ENCODE measurements at regions not wholly inside any gene's neighbourhood (a gene's known extent, or its start where the extent isn't known, plus 50 kb on each side); places are given as distances from the start of the nearest gene placed in this dataset.

DNA sequence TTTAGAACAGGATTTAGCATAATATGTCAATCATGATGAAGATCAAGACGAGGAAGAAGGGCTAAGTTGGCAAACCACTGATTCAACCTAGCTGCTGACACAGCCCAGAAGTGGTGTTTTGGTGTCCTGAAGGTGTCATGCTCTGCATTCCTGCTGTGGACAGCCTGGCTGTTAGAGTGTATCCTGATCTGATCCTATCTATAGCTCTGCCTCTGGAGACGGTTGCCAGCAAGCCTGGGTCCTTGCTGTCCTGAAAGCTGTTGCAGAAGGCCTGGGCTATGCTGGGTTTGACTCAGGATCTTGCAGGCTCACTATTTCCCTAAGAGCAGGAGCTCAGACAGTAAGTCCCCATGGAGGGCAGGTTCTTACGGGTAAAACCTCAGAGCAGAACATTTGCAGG lies 416.4 kb downstream of the TSHZ3 start:
- DNase-seq, result no peak

DNA sequence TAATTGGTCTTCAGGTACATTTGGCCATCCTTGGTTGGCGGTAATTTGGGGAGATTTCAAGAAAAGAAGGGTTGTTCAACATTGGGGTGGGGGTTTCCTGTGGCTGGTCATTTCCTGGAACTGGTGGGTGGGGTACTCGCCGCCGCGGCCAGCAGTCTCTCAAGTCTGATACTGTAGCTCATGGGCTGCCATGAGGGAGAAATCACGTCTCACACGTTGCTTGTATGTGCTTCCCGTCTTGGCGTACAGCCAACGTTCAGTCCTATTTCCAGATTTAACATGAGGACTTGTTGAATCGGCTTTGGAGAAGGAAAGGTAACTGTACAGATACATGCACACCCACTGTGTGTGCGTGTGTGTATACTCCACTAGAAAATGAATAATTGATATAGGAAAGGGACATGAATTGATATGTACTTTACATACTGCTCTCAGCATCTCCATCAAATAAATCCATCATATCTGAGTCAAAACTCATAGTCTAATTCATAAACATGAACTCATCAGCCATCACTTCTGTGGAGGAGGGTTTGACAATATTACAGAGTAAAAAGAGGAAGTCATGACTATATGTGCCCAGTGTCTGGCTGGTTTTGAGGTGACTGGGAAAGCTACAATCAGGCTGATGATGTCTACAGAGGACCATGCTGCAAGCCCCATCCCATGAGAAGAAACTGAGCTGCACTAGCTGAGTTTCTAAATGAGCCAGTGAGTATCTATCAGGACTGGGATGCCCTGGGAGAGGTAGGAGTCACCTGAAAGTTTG lies 418.1 kb downstream of the TSHZ3 start:
- DNase-seq, result no peak

DNA sequence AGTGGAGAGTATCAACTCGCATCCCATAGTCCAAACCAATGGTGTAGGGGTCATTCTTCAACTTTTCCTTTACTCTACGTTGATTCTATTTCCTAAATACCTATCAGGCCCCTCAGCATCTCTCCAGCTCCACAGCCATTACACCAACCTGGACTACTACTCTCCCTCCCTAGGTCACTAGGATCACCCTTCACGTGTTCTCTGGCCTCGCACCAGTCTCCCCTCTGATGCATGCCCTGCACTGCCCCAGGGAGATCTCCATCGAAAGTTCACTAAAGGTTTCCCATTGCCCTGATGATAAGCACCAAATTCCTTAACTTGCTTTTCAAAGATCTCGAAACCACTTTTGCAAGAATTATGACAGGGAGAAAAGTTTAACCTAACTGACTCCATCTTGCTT lies 421.5 kb downstream of the TSHZ3 start:
- no peak for DNase-seq

DNA sequence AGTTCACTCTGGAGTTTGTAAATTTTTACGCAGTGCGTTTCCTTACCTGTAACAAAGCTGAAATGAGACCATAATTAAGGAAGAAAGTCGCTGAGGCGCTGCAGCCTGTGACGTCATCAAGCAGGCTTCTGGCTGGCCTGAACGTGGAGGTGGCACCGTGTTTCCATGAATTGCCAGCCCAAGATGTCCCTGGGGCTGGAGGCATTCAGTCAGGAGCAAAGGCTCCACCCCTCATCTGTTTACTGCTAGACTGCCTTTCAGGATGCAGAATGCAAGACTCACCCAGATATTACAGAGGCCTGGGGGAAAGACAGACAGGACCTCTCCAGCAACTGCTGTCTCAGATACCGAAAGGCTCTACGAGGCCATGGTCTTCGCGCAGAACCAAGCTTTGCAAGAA lies 424.6 kb downstream of the TSHZ3 start:
- no peak for DNase-seq

DNA sequence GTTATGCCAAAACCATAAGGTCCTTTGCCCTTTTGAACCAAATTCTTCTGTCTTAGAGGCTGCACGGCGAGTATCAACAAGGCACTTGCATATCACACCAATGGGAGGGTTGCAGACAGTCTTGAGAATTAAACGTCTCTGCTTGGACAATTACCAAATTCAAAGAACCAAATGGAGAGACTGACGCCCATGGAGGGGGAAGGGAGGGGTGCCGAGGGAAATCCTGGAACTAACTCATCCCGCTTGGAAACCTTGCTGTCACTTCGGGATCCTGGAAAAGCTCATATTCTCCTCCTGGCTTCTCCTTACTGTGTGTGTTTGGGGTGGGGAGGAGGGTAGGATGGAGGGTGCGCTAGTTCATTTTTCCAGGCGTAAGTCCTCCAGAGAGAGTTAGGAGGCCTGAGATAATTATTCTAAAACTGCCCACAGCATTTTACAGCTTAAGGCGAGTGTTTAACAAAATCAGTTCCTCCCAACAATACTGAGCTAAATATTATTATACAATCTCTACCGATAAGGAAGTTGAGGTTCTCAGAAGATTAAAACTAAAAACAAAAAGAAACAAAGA lies 425.1 kb downstream of the TSHZ3 start:
- no peak for DNase-seq

DNA sequence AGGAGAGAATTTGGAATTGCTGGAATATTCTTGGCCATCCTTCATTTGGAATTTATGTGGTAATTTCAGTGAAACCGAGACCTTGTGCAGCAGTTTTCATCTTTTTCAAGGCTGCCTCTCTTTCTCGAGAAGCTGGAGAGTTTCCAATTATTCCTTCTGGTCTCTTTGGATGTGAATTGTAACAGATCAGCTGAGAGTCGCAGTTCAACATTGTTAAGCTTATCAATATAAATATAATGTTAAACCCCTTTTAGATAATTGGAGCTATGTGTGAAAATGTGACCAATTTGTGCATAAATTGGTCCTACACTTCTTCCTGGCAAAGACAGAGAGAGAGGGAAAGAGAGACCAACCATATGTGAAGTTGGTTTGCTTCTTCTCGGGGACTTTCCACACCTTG lies 425.6 kb downstream of the TSHZ3 start:
- no peak for DNase-seq

DNA sequence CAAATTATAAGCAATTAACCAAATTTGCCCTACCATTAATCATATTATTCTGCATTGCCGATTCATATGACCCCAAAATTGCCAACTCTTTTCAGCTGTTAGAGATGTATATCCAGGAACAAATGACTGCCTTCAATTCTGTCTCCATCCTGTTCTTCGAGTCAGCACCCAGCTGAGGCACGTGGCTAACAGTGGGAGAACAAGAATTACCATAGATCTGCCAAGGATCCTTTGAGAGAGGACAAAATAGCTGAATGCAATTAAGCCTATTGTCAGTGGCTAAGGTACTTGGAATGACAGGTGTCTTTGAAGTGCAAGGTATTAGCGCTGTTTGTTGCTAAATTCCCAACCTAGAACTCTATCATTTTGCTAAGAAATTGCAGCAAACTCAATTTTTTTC lies 426.1 kb downstream of the TSHZ3 start:
- no peak for DNase-seq

DNA sequence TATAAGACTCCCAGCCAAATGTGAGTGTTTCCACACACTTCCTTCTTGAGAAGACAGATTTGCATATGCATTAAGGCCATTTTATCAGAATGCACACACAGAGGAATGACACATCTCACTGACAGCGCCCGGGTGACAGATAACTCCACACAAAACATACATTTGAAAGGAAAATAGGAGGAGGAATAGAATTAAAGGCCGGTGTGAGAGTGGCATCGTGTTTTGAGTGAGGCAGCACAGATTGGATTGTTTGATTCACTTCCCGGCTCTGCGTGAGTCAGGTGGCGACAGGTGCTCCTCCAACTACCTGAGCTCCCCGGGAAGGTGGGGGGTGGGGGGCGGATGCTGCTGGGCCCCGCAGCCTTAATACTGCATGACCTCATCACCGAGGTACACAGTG lies 429.0 kb downstream of the TSHZ3 start:
- no peak for DNase-seq

DNA sequence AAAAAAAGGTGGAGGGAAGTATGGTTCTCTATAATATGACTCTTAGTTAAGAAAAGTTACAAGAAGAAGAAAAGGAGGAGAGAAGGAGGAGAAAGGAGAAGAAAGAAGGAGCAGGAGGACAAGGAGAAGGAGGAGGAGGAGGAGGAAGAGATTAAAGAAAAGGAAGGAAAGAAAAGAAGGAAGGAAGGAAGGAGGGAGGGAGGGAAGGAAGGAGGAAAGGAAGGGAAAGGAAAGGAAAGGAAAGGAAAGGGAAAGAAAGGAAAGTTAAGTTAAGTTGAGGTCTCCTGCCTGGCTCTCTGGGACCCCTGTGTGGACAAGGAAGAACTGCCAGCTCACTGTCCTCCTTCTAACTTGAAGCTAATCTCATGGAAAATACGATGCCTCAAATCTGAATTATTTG lies 429.5 kb downstream of the TSHZ3 start:
- DNase-seq, result no peak

DNA sequence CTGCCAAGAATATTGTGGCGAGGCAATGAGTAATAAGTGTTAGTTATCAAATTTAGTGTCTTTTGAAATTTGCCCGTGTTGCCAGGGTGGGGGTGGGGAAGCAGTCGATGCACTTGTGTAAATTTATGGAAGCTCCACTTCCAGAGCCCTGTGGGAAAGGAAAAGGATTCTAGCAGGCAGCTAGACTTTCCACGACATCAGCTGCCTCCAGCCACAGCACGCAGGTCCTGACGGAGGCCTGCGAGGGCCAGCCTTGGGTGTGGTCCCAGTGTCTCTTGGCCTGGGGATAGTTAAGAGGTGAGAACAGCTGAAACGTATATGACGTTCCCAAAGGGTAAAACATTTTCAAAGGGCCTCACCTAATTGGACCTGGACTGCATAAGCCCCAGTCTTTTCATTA lies 433.0 kb downstream of the TSHZ3 start:
- DNase-seq, result no peak

DNA sequence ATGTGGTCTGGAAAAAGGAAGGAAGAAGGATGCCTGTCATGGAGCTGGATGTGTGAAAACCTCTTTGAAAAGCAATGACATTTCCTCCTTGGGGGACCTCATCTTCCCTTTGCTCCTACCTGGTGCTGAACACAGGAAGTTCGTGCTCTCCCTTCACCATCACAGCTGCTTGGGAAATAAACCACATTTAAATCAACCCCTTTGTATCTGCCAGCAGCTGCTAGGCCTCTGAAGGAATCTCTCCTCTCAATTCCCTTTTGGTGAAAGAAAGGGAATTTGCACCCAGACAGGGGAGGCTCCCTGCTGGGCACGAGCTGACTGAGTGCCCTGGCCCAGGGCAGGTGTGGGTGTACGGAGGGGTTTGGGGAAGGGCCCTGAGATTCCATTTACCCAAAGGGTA lies 437.7 kb downstream of the TSHZ3 start:
- no peak for DNase-seq

DNA sequence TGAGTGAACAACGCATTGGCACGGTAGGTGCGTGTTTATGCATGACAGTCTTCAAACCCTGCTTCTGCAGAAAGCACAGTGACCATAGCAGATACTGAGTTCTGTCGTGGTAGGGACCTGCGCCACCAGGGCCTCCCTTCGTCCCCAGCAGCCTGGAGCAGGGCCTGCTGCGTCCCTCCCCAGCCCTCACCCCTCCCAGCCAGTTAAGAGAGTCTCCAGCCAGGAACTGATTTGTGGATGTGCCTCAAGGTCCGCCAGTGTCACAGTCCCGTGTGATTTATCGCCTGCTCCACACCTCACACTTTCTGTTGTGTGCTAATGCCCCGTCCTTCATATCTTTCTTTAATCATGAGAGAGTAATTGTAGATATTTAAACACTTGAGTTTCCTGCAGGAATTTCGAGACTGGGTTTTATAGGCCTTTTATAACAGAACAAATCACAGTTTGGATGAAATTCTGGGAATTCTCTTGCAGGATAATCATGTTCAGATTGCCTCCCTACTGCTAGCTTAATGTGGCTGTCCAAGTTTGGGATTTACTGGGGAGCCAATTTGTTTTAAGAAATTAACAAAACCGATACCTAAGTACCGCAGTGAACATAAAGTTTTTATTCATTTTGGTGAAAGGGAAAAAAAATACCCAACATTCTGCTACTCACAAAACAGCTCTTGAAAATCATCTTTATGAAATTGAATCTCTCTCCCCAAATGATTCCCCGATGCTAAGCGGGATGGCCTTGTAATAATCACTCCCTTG lies 438.6 kb downstream of the TSHZ3 start:
- DNase-seq, result no peak

DNA sequence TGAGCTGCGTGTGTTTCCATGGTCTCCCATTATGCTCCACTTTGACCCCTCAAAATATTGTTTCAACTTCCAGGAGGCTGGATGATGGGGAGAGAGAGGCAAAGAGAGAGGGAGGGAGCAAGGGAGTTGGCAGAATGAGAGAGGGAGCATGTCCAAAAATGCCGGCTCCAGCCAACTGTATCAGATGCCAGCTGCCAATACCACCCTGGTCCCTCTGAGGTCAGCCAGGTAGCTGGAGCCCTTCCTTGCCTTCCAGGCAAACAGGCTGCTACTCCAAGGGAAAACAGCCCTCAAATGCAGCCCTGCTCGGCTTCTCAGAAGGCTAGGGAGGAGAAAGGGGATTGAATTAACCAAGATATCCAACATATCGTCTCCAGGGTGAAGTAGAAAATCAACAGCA lies 440.0 kb downstream of the TSHZ3 start:
- no peak for DNase-seq

DNA sequence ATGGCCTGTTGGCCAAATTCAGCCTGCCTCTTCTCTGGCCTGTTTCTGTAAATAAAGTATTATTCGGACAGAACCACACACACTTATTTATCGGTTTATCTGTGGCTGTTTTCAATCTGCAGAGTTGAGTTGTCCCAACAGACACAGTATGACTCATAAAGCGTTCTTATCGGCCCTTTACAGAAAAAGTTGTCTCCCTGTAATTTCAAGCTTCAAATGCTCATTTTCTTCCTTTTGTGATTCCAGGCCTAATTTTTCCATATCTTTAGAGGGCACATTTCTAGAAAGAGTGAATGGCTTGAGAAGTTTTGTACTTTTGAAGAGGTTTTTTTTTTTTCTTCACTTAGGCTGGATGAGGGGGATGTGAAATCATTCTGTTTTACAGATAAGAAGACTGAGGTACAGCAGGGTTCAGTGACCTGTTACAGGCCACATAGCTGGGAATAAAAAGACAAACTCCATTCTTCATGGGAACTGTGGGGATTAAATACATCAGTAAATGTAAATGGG lies 440.9 kb downstream of the TSHZ3 start:
- no peak for DNase-seq

DNA sequence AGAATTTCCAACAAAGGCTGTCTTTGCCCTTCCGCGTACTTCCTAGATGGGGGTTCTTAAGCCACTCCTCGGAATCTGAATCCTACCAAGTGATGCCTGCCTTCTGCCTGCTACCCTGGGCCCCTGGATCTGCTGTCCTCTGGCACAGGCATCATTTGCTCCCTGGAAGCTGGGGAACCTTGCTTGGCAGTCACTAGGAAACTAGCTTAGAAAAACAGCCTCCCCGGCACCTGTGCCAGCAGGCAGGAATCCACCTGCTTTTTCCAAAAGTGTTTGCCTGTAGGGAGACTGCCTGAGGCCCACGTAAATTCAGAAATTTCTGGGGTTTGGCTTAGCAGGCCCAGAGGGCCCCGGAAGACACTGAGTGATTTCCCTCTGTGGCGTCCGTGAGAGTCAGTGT lies 442.4 kb downstream of the TSHZ3 start:
- no peak for DNase-seq

DNA sequence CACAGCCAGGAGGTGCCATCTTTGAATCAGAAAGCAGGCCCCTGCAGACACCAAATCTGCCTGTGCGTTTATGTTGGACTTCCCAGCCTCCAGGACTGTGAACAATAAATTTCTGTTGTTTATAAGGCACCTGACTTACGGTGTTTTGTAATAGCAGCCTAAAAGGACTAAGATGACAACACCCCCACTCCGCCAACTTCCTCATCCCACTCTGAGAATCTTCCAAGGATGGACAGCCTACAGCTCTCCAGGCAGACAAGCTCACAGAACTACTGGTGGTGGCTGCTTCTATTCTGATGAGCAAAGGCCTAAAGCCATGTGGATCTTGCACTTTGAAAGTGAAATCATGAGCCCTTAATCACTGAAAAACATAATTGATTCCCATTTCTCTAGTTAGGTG lies 449.2 kb downstream of the TSHZ3 start:
- DNase-seq, result no peak

DNA sequence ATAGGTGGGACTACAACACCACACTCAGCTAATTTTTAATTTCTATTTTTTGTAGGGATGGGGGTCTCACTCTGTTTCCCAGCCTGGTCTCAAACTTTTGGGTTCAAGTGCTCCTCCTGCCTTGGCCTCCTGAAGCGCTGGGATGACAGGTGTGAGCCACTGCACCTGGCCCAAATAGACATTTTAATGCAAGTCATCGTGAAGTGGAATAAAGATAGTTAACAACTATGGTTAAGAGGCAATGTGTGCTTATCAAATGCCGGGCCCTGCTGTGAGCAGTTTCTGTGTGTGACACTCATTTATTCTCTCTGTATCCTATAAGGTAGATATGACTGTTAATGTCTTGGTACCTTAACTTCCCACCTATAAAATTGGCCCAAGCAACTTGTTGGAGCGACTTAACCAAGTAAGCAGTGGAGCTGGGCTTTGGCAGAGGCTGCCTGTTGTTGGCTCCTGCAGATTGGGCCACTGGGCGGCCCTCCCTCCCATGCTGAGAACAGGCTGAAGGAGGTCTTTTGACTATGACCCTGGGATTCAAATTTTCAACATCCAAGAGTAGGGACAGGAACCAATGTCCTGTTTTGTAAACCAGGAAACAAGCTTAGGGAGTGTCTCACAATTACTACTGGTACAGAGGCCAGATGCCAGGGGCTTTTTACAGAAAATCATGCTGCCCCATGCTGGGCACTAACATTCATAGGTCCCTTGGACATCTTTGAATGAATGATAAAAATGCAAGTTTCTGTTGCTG lies 450.7 kb downstream of the TSHZ3 start:
- DNase-seq, result no peak

DNA sequence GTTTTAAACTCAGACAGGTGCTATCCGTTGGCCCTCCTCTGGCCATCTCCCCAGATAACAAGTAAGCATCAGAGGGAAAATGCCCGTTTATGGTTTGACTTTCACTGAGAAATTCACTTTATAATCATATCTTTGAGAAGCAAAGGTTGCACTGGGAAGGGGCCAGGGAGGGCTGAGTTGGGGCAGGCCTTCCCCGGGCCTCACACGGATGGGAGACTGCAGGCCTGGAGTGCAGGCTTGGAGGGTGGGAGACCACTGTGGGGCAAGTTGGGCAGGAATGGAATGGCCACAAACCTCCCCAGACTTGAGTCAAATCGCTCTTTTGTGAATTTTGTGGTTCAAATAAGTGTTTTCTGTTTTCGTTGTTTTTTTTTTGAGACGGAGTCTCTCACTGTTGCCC lies 451.7 kb downstream of the TSHZ3 start:
- DNase-seq, result no peak

DNA sequence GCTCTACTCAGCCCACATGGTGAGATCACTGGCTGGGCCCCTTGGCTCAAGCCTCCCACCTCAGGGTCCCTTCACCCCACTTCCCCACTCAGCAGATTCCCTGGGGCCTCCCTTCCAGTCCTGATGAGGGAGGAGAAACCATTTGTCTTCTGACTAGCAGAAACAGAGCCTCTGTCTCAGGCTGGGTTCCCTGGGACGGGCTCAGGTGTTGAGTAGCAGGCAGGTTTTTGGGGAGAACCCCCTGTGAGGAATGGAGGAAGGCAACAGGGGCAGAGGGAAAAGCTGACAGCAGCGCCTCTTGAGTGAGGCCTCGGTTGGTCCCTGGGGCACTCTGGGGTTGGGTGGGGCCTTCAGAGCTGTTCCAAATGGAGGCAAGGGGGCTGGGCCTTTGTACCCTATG lies 452.2 kb downstream of the TSHZ3 start:
- no peak for DNase-seq

DNA sequence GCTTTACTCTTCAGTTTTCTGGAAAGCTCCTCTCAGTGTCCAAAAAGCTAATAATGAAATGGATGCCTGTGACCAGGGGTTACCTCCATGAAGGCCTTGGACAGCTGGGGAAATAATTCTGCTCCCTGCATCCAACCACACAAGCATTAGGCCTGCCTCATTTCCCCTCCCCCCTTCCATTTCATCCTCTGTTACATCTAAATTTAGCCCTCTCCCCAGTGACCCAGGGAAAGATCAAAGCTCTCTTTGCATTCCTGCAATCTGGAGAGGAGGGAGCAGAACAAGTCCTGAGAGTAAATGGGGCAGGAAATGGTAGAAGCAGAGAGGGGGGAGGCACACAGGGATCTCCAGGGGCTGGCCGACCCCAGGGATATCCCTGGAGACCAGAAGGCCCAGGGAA lies 452.7 kb downstream of the TSHZ3 start:
- no peak for DNase-seq

DNA sequence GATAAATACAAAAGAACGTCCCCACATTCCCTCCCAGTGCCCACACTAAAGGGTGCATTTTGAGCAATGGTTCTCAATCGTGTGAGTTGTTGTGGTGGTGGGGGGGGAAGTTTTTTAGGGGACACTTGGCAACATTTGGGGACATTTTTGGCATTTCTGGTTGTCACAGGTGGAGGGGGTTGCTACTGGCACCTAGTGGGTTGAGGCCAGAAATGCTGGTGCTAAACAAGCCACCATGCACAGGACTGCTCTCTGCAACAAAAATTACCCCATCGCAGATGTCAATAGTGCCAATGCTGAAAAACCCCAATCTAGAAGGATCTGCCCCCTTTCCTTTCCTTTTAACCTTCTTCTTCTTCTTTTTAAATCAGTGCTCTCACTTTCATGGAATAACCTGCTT lies 453.3 kb downstream of the TSHZ3 start:
- DNase-seq, result no peak

DNA sequence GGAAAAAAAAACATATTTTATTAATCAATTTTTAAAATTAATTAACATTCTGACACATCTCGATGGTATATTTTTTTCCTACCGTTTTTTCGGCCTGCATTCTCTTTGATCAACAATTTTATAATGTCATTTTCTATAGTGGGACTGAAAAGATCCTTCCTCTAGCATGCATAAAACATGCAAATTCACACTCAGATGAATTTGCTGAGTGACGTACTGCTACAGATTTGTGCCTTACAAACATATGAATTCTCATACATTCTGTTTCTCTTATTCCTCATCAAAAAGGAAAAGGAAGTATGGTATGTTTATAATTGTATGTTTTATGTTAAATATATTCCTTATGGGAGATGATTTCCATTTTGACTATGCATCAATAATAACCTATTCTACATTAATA lies 458.2 kb downstream of the TSHZ3 start:
- no peak for DNase-seq

DNA sequence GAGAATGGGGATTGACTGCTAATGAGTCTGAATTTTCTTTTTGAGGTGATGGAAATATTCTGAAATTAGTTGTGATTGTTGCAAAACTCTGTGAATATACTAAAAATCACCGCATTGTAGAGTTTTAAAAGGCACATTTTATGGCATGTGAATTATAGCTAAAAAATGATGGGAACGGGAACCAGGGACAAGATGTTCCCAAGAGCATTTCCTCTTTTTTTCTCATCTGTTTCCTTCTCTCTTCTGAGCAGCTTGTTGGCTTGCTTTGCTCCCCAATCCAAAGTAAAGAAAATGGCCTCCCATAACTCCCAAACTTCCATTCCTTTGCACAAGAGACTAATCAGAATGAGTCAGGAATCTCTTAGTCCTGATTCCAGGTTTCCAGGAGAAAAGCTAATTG lies 459.2 kb downstream of the TSHZ3 start:
- no peak for DNase-seq

DNA sequence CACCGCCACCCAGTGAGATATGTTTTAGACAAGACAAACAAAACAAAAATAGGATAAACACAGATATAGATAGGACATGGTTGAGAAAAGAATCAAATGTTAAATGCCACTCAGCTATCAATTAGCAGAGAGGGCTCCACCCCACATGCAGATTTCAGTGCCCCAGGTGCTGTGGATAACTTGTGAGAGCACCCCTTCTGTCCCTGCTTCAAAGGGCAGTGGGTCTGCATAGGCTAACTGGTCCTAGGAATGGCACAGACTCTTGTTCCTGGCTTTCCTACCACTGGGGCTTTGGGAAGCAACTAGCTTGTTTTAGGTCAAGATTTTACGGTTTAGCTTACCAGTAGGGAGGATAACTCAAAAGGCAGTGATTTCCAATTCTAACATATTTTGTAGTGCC lies 460.3 kb downstream of the TSHZ3 start:
- DNase-seq, result no peak
